Upper lobe of right lung (tissue), 1 donor: ENCODE measurements at regions not wholly inside any gene's neighbourhood (a gene's known extent, or its start where the extent isn't known, plus 50 kb on each side); places are given as distances from the start of the nearest gene placed in this dataset.

Source experiments
- ATAC-seq: fragments of 200-7000 bp; cut with Tn5 transposase; one replicate; pipeline ENCODE4 v1.9.1; 2020; ENCODE audit warnings: mild to moderate bottlenecking, moderate library complexity
- DNase-seq: peaks from one replicate; pipeline ENCODE4 v3.0.0-alpha.2; 2020
- H3K27ac ChIP-seq: fragments of 200-600 bp; one replicate; pipeline ENCODE4 v1.8.0; 2022
- H3K27me3 ChIP-seq: fragments of 200-600 bp; one replicate; pipeline ENCODE4 v1.8.0; 2022; ENCODE audit warnings: mild to moderate bottlenecking
- H3K36me3 ChIP-seq: fragments of 200-600 bp; one replicate; pipeline ENCODE4 v1.8.0; 2022
- H3K4me1 ChIP-seq: fragments of 200-600 bp; one replicate; pipeline ENCODE4 v1.8.0; 2022
- H3K4me3 ChIP-seq: fragments of 200-600 bp; one replicate; pipeline ENCODE4 v1.8.0; 2022; ENCODE audit warnings: mild to moderate bottlenecking
- H3K9me3 ChIP-seq: fragments of 200-600 bp; one replicate; pipeline ENCODE4 v1.8.0; 2022
- CTCF ChIP-seq: fragments of 200-600 bp; IDR thresholded peaks from one replicate; pipeline ENCODE4 v1.8.0; 2022; ENCODE audit warnings: antibody characterized with exemption
- intact Hi-C: fragments of 100-400 bp; cut with DNase I; formaldehyde crosslinking; loops from one replicate; pipeline ENCODE4 v1.11.0; 2022
- donor health status: DM: no; HTN: yes; CAD: no; lungs with severe emphysema.

GRCh38 chr7:67947646-67948045, 951.0 kb downstream of the TYW1 start:
- DNase-seq (no peak), ATAC-seq (no peak)
- Histone ChIP-seq H3K27ac (no peak overlapping the region), H3K36me3 (no peaks in the 10 kb centered on the region), H3K4me3 (no peak overlapping the region), H3K9me3 (no peaks in the 10 kb centered on the region), H3K27me3 (no peaks in the 10 kb centered on the region), H3K4me1 (no peaks in the 10 kb centered on the region)
- no peak for TF ChIP-seq CTCF
- intact Hi-C loops, result no loop called here

- no peaks in the 10 kb centered on the region for H3K4me1 ChIP-seq
- H3K36me3 ChIP-seq, result no peaks in the 10 kb centered on the region
- no peak for TF ChIP-seq CTCF
- DNase-seq (no peak), ATAC-seq (no peak)
- intact Hi-C loops, result no loop called here
- H3K9me3 ChIP-seq, result no peaks in the 10 kb centered on the region
- no peaks in the 10 kb centered on the region for H3K27me3 ChIP-seq
- H3K4me3 ChIP-seq, result no peak overlapping the region
- no peak overlapping the region for H3K27ac ChIP-seq
Measured at GRCh38 chr7:67950321-67951083, 953.9 kb downstream of the TYW1 start.

GRCh38 chr7:67955061-67955460, 958.4 kb downstream of the TYW1 start:
- no peak for ATAC-seq
- no peak overlapping the region for H3K4me3 ChIP-seq
- DNase-seq, result no peak
- no peak overlapping the region for H3K27ac ChIP-seq
- TF ChIP-seq CTCF, result no peak
- no peaks in the 10 kb centered on the region for H3K9me3 ChIP-seq
- H3K36me3 ChIP-seq, result no peaks in the 10 kb centered on the region
- H3K27me3 ChIP-seq, result no peaks in the 10 kb centered on the region
- intact Hi-C loops, result no loop called here
- H3K4me1 ChIP-seq, result no peaks in the 10 kb centered on the region

- ATAC-seq (no peak), DNase-seq (no peak)
- Histone ChIP-seq H3K4me1 (no peaks in the 10 kb centered on the region), H3K36me3 (no peaks in the 10 kb centered on the region), H3K4me3 (no peak overlapping the region), H3K9me3 (no peaks in the 10 kb centered on the region), H3K27ac (no peak overlapping the region), H3K27me3 (no peaks in the 10 kb centered on the region)
- intact Hi-C loops, result no loop called here
- TF ChIP-seq CTCF, result no peak
Measured at GRCh38 chr7:67962863-67963262, 966.2 kb downstream of the TYW1 start.

- Histone ChIP-seq H3K27me3 (no peaks in the 10 kb centered on the region), H3K9me3 (no peaks in the 10 kb centered on the region), H3K27ac (no peak overlapping the region), H3K36me3 (no peaks in the 10 kb centered on the region), H3K4me3 (no peak overlapping the region), H3K4me1 (no peaks in the 10 kb centered on the region)
- no peak for DNase-seq
- intact Hi-C loops, result no loop called here
- TF ChIP-seq CTCF, result no peak
- no peak for ATAC-seq
Measured at GRCh38 chr7:67976490-67976889, 979.9 kb downstream of the TYW1 start.

GRCh38 chr7:67983486-67983885, 986.9 kb downstream of the TYW1 start:
- Histone ChIP-seq H3K9me3 (no peaks in the 10 kb centered on the region), H3K4me1 (no peaks in the 10 kb centered on the region), H3K27me3 (no peaks in the 10 kb centered on the region), H3K36me3 (no peaks in the 10 kb centered on the region), H3K4me3 (no peak overlapping the region), H3K27ac (no peak overlapping the region)
- intact Hi-C loops, result no loop called here
- no peak for ATAC-seq
- DNase-seq, result no peak
- no peak for TF ChIP-seq CTCF
